ENCODE measurements at regions not wholly inside any gene's neighbourhood (a gene's known extent, or its start where the extent isn't known, plus 50 kb on each side); places are given as distances from the start of the nearest gene placed in this dataset.

GRCh38 chr5:143663872-143664271, 148.1 kb upstream of the HMHB1 start (continued):
- TF ChIP-seq TCF12 (IDR thresholded peaks at IDR 0.05; ENCODE audit: low read depth, low read length): no peak
- TF ChIP-seq ZNF274 (IDR thresholded peaks at IDR 0.05; ENCODE audit: borderline replicate concordance, extremely low read depth, low read length): no peak
- no peak for TF ChIP-seq FOSL1 (IDR thresholded peaks at IDR 0.05; ENCODE audit: insufficient read depth, low read depth, low read length)
- no peak for TF ChIP-seq TAF7 (optimal IDR thresholded peaks at IDR 0.05; ENCODE audit: borderline replicate concordance, low read depth, low read length)
- TF ChIP-seq RAD21 (IDR thresholded peaks at IDR 0.05 in 1 of 2, conservative IDR thresholded peaks at IDR 0.05 in 1 of 2; ENCODE audit: low read depth in 2 of 2, low read length in 2 of 2): no peak
- TF ChIP-seq HDAC2 (IDR thresholded peaks at IDR 0.05; ENCODE audit: borderline replicate concordance in 1 of 2, low read depth in 2 of 2, low read length in 2 of 2): no peak
